Lower leg skin (tissue), 4 donors: ENCODE measurements at regions not wholly inside any gene's neighbourhood (a gene's known extent, or its start where the extent isn't known, plus 50 kb on each side); places are given as distances from the start of the nearest gene placed in this dataset.
"Not testable (repeated sequence)": the region's sequence is repeated elsewhere in the genome, so short reads cannot be mapped to it uniquely, and the experiment has no call there.

Experiments used
- DNase-seq, 2 donors: peaks; one replicate each; pipeline ENCODE4 v3.0.0-alpha.2; 2019; ENCODE audit warnings: low spot score in 2 of 2
- H3K4me3 ChIP-seq: fragments of 200-600 bp; sonication (generic); 2 replicates; pipeline ENCODE4 v1.5.1; 2017; ENCODE audit warnings: mild to moderate bottlenecking, low read depth; ENCODE audit not compliant: poor library complexity, severe bottlenecking
- CTCF ChIP-seq, 3 donors: fragments of 450-650 bp; IDR thresholded peaks; one replicate each; pipeline ENCODE4 v1.5.1; 2016; ENCODE audit warnings: antibody characterized with exemption in 3 of 3, mild to moderate bottlenecking in 3 of 3, moderate library complexity in 2 of 3
- POLR2A ChIP-seq, 2 donors: fragments of 450-650 bp; IDR thresholded peaks; one replicate each; pipeline ENCODE4 v1.6.1; 2016 to 2017; ENCODE audit warnings: antibody characterized with exemption in 2 of 2, mild to moderate bottlenecking in 1 of 2, moderate library complexity in 1 of 2
- WGBS, 2 donors: methylation state at CpG; one replicate each; pipeline ENCODE4 v1.1.5; 2018; 5-methylcytosine and 5-hydroxymethylcytosine counted together
- intact Hi-C: fragments of 100-400 bp; cut with DNase I; formaldehyde crosslinking; loops from one replicate; pipeline ENCODE4 v1.15.0; 2023; ENCODE audit warnings: low total_unique reads

GRCh38 chr11:15685306-15685705 lies 570.6 kb downstream of the INSC start:
- intact Hi-C loops, result no loop called here
- no peak for TF ChIP-seq POLR2A (IDR thresholded peaks at IDR 0.05)
- no peak for TF ChIP-seq CTCF (IDR thresholded peaks at IDR 0.05)
- 72 to 83% methylated on average over 3 of the region's 3 CpGs for WGBS, 2 donors
- no peak overlapping the region for H3K4me3 ChIP-seq
- DNase-seq, result no peak

- WGBS, 2 donors, result 90 to 98% methylated on average over 11 to 16 of the region's 16 CpGs
- intact Hi-C loops, DNase-seq, H3K4me3 ChIP-seq: not testable (repeated sequence)
Measured at GRCh38 chr11:15686259-15686658, 571.5 kb downstream of the INSC start.

- H3K4me3 ChIP-seq, result no peak overlapping the region
- no peak for TF ChIP-seq CTCF (IDR thresholded peaks at IDR 0.05)
- no peak for TF ChIP-seq POLR2A (IDR thresholded peaks at IDR 0.05)
- intact Hi-C loops, result no loop called here
- 92 to 93% methylated on average over 2 of the region's 2 CpGs for WGBS, 2 donors
- no peak for DNase-seq
Measured at GRCh38 chr11:15687342-15687741, 572.6 kb downstream of the INSC start.

- DNase-seq, result no peak
Measured at GRCh38 chr11:15688351-15688792, 573.6 kb downstream of the INSC start.

GRCh38 chr11:15690320-15690719 lies 575.6 kb downstream of the INSC start:
- no peak for DNase-seq
- WGBS, 2 donors, result 71 to 78% methylated on average over 3 of the region's 3 CpGs
- H3K4me3 ChIP-seq, result no peak overlapping the region
- intact Hi-C loops, result no loop called here
- no peak for TF ChIP-seq POLR2A (IDR thresholded peaks at IDR 0.05)

More at GRCh38 chr11:15688351-15688792, 573.6 kb downstream of the INSC start:
- WGBS, 2 donors, result 67 to 70% methylated on average over 4 of the region's 4 CpGs
- TF ChIP-seq CTCF (IDR thresholded peaks at IDR 0.05) (no peak), POLR2A (IDR thresholded peaks at IDR 0.05) (no peak)
- intact Hi-C loops, result no loop called here
- no peak overlapping the region for H3K4me3 ChIP-seq

GRCh38 chr11:15692739-15693138 lies 578.0 kb downstream of the INSC start:
- intact Hi-C loops, result no loop called here
- H3K4me3 ChIP-seq, result no peak overlapping the region
- WGBS, 2 donors, result 92 to 97% methylated on average over 3 of the region's 3 CpGs
- TF ChIP-seq POLR2A (IDR thresholded peaks at IDR 0.05) (no peak), CTCF (IDR thresholded peaks at IDR 0.05) (no peak)
- no peak for DNase-seq

- TF ChIP-seq POLR2A (IDR thresholded peaks at IDR 0.05) (no peak), CTCF (IDR thresholded peaks at IDR 0.05) (no peak)
- no peak for DNase-seq
- intact Hi-C loops, result no loop called here
- H3K4me3 ChIP-seq, result no peak overlapping the region
- WGBS, 2 donors, result 80 to 81% methylated on average over 3 of the region's 3 CpGs
Measured at GRCh38 chr11:15695096-15695721, 580.5 kb downstream of the INSC start.
